ENCODE measurements at regions not wholly inside any gene's neighbourhood (a gene's known extent, or its start where the extent isn't known, plus 50 kb on each side); places are given as distances from the start of the nearest gene placed in this dataset.

DNA sequence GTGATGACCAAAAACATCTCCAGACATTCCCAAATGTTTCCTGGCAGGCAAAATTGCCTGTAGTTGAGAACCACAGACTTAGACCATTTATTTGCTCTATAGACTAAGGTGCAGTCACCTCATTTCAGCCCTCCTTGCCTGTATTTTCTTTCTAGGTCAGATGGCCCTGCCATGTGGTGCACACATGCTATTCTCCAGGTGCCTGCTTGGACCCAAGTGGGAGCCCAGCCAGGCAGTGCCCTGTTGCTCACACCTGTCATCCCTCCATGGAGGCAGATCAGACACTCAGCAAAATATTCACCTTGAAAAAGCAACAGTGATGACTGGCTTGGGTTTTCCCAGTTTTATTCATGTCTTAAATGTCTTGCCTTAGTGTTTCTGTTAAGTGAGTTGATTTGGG is 311.4 kb downstream of the TFAP2C start:
- H3K4me3 ChIP-seq (ENCODE audit: low read depth, low read length, poor library complexity, severe bottlenecking): no peak overlapping the region
- CTCF ChIA-PET (ENCODE audit: unreplicated experiment): no interaction called here

GRCh38 chr20:56941101-56941686 is 312.1 kb downstream of the TFAP2C start:
- ChIA-PET POLR2A (interaction anchor here (0.6 to 0.7 kb wide), 2 partner anchors 67 to 260 kb away, joined by 3 to 4 read pairs; no protein-coding TSS in a partner anchor), CTCF (ENCODE audit: unreplicated experiment) (interaction anchor here (0.6 kb wide), 1 partner anchor 1741 kb away, joined by 6 read pairs; no protein-coding TSS in a partner anchor)
- BruUV-seq (replicated peaks): no TSS peak
- DNase-seq (ENCODE audit: low spot score): no peak
- no peaks in the 10 kb centered on the region for H3K4me1 ChIP-seq (ENCODE audit: insufficient read depth, low read length, poor library complexity, severe bottlenecking)
- no peaks in the 10 kb centered on the region for H3K36me3 ChIP-seq (ENCODE audit: insufficient read depth, low read length)
- TF ChIP-seq EZH2phosphoT487 (IDR thresholded peaks at IDR 0.05; ENCODE audit: borderline replicate concordance, low read depth, low read length): no peak
- TF ChIP-seq, protein P1, sequence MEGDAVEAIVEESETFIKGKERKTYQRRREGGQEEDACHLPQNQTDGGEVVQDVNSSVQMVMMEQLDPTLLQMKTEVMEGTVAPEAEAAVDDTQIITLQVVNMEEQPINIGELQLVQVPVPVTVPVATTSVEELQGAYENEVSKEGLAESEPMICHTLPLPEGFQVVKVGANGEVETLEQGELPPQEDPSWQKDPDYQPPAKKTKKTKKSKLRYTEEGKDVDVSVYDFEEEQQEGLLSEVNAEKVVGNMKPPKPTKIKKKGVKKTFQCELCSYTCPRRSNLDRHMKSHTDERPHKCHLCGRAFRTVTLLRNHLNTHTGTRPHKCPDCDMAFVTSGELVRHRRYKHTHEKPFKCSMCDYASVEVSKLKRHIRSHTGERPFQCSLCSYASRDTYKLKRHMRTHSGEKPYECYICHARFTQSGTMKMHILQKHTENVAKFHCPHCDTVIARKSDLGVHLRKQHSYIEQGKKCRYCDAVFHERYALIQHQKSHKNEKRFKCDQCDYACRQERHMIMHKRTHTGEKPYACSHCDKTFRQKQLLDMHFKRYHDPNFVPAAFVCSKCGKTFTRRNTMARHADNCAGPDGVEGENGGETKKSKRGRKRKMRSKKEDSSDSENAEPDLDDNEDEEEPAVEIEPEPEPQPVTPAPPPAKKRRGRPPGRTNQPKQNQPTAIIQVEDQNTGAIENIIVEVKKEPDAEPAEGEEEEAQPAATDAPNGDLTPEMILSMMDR (conservative IDR thresholded peaks at IDR 0.05; ENCODE audit: low read length): no peak
- no peak overlapping the region for H3K27ac ChIP-seq (ENCODE audit: low read depth, low read length, poor library complexity, severe bottlenecking)
- intact Hi-C loops (cut with micrococcal nuclease; ENCODE audit: unreplicated experiment): no loop called here
- no peaks in the 10 kb centered on the region for H3K9me2 ChIP-seq (ENCODE audit: insufficient read depth, low read length)
- no peak overlapping the region for H3K4me2 ChIP-seq (ENCODE audit: low read length)
- H3K9me3 ChIP-seq (ENCODE audit: low read length): no peaks in the 10 kb centered on the region
- H4K20me1 ChIP-seq (ENCODE audit: insufficient read depth, low read length): no peaks in the 10 kb centered on the region
- H3K79me2 ChIP-seq (ENCODE audit: insufficient read depth, low read depth, low read length): no peaks in the 10 kb centered on the region
- no peak overlapping the region for H2AFZ ChIP-seq (ENCODE audit: low read length)
- no peak overlapping the region for H3K4me3 ChIP-seq (ENCODE audit: low read depth, low read length, poor library complexity, severe bottlenecking)

More for the DNA sequence above, 311.4 kb downstream of the TFAP2C start:
- Histone ChIP-seq H3K79me2 (ENCODE audit: insufficient read depth, low read depth, low read length) (no peaks in the 10 kb centered on the region), H3K4me1 (ENCODE audit: insufficient read depth, low read length, poor library complexity, severe bottlenecking) (no peaks in the 10 kb centered on the region), H3K36me3 (ENCODE audit: insufficient read depth, low read length) (no peaks in the 10 kb centered on the region), H3K9me2 (ENCODE audit: insufficient read depth, low read length) (no peaks in the 10 kb centered on the region), H4K20me1 (ENCODE audit: insufficient read depth, low read length) (no peaks in the 10 kb centered on the region), H3K27ac (ENCODE audit: low read depth, low read length, poor library complexity, severe bottlenecking) (no peak overlapping the region), H3K4me2 (ENCODE audit: low read length) (no peak overlapping the region), H3K9me3 (ENCODE audit: low read length) (no peaks in the 10 kb centered on the region), H2AFZ (ENCODE audit: low read length) (no peak overlapping the region)
- intact Hi-C loops (cut with micrococcal nuclease; ENCODE audit: unreplicated experiment): no loop called here
- no TSS peak for BruUV-seq (replicated peaks)
- DNase-seq (ENCODE audit: low spot score): no peak
- TF ChIP-seq, protein P1 (conservative IDR thresholded peaks at IDR 0.05; ENCODE audit: low read length): no peak
- POLR2A ChIA-PET: no interaction called here

Data from OCI-LY7 (cell line).